Caco-2 (cell line): ENCODE measurements at regions not wholly inside any gene's neighbourhood (a gene's known extent, or its start where the extent isn't known, plus 50 kb on each side); places are given as distances from the start of the nearest gene placed in this dataset.

ENCODE experiments used
- BruUV-seq: library from RNA; stranded (reverse); fragments of 400-500 nt; replicated peaks from 2 replicates; lab custom pipeline; 2021; lab: Mats Ljungman, UMichigan
- CTCF ChIA-PET: fragments of 300-600 bp; sonication (Branson Sonifier 250); formaldehyde crosslinking; loops from one replicate; lab custom pipeline; 2022; ENCODE audit warnings: antibody characterized with exemption; lab: Charles Lee
- POLR2A ChIA-PET: fragments of 300-600 bp; sonication (Branson Sonifier 250); formaldehyde crosslinking; loops from one replicate; lab custom pipeline; 2022; ENCODE audit warnings: antibody characterized with exemption; lab: Charles Lee
- DNase-seq, 2 experiments: peaks; one replicate each; pipeline versions ENCODE4 v3.0.0 to v3.0.0-alpha.2; 2020 to 2022
- H3K27me3 ChIP-seq: replicated peaks from 2 replicates; pipeline ENCODE4 v1.6.0; 2011; ENCODE audit warnings: low read length; ENCODE audit not compliant: control insufficient read depth, insufficient read depth
- H3K36me3 ChIP-seq: 2 replicates; pipeline ENCODE4 v1.5.1; 2011; ENCODE audit warnings: low read length; ENCODE audit not compliant: control insufficient read depth, insufficient read depth
- H3K4me1 ChIP-seq: fragments of 250-450 bp; sonication (Bioruptor Pico); 2 replicates; pipeline ENCODE4 v1.5.1; 2020; ENCODE audit warnings: mild to moderate bottlenecking
- H3K4me3 ChIP-seq: 2 replicates; pipeline ENCODE4 v1.5.1; 2011; ENCODE audit warnings: low read depth, mild to moderate bottlenecking, control low read depth, low read length
- H3K9me3 ChIP-seq: fragments of 250-450 bp; sonication (Bioruptor Pico); 2 replicates; pipeline ENCODE4 v1.5.1; 2020; ENCODE audit warnings: mild to moderate bottlenecking, moderate library complexity
- H3K27ac Mint-ChIP-seq: one replicate; pipeline ENCODE4 v1.8.0; 2022; ENCODE audit warnings: mixed read lengths; ENCODE audit not compliant: unreplicated experiment
- H3K27me3 Mint-ChIP-seq: one replicate; pipeline ENCODE4 v1.8.0; 2022; ENCODE audit warnings: mixed read lengths; ENCODE audit not compliant: insufficient read depth, unreplicated experiment
- H3K36me3 Mint-ChIP-seq: one replicate; pipeline ENCODE4 v1.8.0; 2022; ENCODE audit warnings: mild to moderate bottlenecking, mixed read lengths; ENCODE audit not compliant: insufficient read depth, unreplicated experiment
- H3K4me1 Mint-ChIP-seq: one replicate; pipeline ENCODE4 v1.8.0; 2022; ENCODE audit warnings: low read depth, mixed read lengths; ENCODE audit not compliant: unreplicated experiment
- H3K4me3 Mint-ChIP-seq: one replicate; pipeline ENCODE4 v1.8.0; 2022; ENCODE audit warnings: mild to moderate bottlenecking, moderate library complexity, mixed read lengths; ENCODE audit not compliant: unreplicated experiment
- H3K9me3 Mint-ChIP-seq: one replicate; pipeline ENCODE4 v1.8.0; 2022; ENCODE audit warnings: mixed read lengths; ENCODE audit not compliant: unreplicated experiment
- intact Hi-C: fragments of 100-400 bp; cut with micrococcal nuclease; formaldehyde crosslinking; loops from one replicate; pipeline ENCODE4 v1.10.0; 2022; ENCODE audit not compliant: unreplicated experiment
- TF ChIP-seq, protein P1 (sequence below), 2 experiments: fragments of 200-600 bp in 1 of 2; IDR thresholded peaks; 1 replicate in 1 of 2; 2 replicates in 1 of 2; pipeline versions ENCODE4 v1.5.1 to v1.8.0; 2011 to 2022; ENCODE audit warnings: antibody characterized with exemption in 1 of 2, control low read depth in 1 of 2, inconsistent platforms in 1 of 2, low read depth in 1 of 2, low read length in 1 of 2, mild to moderate bottlenecking in 1 of 2, moderate library complexity in 1 of 2; ENCODE audit not compliant: insufficient read depth in 1 of 2, severe bottlenecking in 1 of 2, unreplicated experiment in 1 of 2

DNA sequence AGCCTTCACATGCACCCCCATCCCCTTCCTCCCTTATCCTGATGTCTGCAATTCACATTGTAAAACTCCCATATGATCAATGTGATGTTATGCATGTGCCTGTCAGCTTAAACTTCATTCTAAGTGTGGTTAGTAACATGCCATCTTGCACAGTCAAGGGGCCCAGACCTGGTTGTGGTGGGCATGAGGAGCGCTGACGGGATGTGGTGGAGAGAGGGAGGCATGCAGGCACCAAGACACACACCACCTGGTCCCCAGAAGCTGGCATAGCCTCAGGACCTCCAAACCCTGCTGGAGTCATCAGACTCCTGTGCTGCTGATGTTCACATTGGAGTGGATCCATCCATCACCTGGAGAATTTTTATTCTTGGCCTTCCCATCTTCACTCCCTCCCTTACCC lies 90.5 kb upstream of the ABCC4 start:
- intact Hi-C loops: no loop called here
- no peaks in the 10 kb centered on the region for H3K36me3 Mint-ChIP-seq
- CTCF ChIA-PET: interaction anchor here (1.7 kb wide), 1 partner anchor 12 kb away, joined by 5 read pairs; no protein-coding TSS in a partner anchor
- TF ChIP-seq, protein P1, sequence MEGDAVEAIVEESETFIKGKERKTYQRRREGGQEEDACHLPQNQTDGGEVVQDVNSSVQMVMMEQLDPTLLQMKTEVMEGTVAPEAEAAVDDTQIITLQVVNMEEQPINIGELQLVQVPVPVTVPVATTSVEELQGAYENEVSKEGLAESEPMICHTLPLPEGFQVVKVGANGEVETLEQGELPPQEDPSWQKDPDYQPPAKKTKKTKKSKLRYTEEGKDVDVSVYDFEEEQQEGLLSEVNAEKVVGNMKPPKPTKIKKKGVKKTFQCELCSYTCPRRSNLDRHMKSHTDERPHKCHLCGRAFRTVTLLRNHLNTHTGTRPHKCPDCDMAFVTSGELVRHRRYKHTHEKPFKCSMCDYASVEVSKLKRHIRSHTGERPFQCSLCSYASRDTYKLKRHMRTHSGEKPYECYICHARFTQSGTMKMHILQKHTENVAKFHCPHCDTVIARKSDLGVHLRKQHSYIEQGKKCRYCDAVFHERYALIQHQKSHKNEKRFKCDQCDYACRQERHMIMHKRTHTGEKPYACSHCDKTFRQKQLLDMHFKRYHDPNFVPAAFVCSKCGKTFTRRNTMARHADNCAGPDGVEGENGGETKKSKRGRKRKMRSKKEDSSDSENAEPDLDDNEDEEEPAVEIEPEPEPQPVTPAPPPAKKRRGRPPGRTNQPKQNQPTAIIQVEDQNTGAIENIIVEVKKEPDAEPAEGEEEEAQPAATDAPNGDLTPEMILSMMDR (IDR thresholded peaks at IDR 0.05; ENCODE audit: insufficient read depth in 1 of 2, low read depth in 1 of 2, low read length in 1 of 2, severe bottlenecking in 1 of 2, unreplicated experiment in 1 of 2): no peak
- Histone ChIP-seq H3K27me3 (0 out of 2 replicates have a peak, but pooled peaks cover 1% of the 10 kb centered on the region), H3K4me1 (peaks cover 6% of the 10 kb centered on the region; the same call in 1 of the 2 replicates), H3K4me3 (no peak overlapping the region), H3K36me3 (no peaks in the 10 kb centered on the region), H3K9me3 (no peaks in the 10 kb centered on the region; the same call in 1 of the 2 replicates)
- H3K9me3 Mint-ChIP-seq: no peaks in the 10 kb centered on the region
- BruUV-seq: no TSS peak
- H3K27me3 Mint-ChIP-seq: peaks cover 18% of the 10 kb centered on the region
- H3K4me3 Mint-ChIP-seq: no peak overlapping the region
- DNase-seq: no peak
- H3K4me1 Mint-ChIP-seq: no peaks in the 10 kb centered on the region
- POLR2A ChIA-PET: no interaction called here
- no peak overlapping the region for H3K27ac Mint-ChIP-seq

DNA sequence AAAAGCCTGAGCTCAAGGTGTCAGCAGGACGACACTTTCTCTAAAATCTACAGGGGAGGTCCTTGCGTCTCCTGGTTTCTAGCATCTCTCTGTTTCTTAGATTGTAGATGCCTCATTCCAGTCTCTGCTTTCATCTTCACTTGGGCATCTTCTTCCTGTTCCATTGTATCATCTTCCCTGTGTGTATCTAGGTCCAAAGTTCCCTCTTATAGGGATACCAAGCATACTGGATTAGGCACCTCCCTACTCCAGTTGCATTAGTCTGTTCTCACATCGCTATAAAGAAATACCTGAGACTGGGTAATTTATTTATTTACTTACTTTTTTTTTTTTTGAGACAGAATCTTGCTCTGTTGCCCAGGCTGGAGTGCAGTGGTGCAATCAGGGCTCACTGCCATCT lies 91.3 kb upstream of the ABCC4 start:
- no peak overlapping the region for H3K4me3 Mint-ChIP-seq
- intact Hi-C loops: no loop called here
- Histone ChIP-seq H3K27me3 (0 out of 2 replicates have a peak, but pooled peaks cover 1% of the 10 kb centered on the region), H3K4me3 (no peak overlapping the region), H3K9me3 (no peaks in the 10 kb centered on the region; the same call in 1 of the 2 replicates), H3K36me3 (no peaks in the 10 kb centered on the region), H3K4me1 (peaks cover 6% of the 10 kb centered on the region; the same call in 1 of the 2 replicates)
- H3K27ac Mint-ChIP-seq: no peak overlapping the region
- TF ChIP-seq, protein P1 (IDR thresholded peaks at IDR 0.05; ENCODE audit: insufficient read depth in 1 of 2, low read depth in 1 of 2, low read length in 1 of 2, severe bottlenecking in 1 of 2, unreplicated experiment in 1 of 2): no peak
- H3K27me3 Mint-ChIP-seq: peaks cover 18% of the 10 kb centered on the region
- CTCF ChIA-PET: interaction anchor here (0.6 kb wide), 1 partner anchor 714 kb away, joined by 3 read pairs; no protein-coding TSS in a partner anchor
- no peaks in the 10 kb centered on the region for H3K36me3 Mint-ChIP-seq
- POLR2A ChIA-PET: no interaction called here
- BruUV-seq: no TSS peak
- no peak for DNase-seq
- H3K9me3 Mint-ChIP-seq: no peaks in the 10 kb centered on the region
- H3K4me1 Mint-ChIP-seq: no peaks in the 10 kb centered on the region

DNA sequence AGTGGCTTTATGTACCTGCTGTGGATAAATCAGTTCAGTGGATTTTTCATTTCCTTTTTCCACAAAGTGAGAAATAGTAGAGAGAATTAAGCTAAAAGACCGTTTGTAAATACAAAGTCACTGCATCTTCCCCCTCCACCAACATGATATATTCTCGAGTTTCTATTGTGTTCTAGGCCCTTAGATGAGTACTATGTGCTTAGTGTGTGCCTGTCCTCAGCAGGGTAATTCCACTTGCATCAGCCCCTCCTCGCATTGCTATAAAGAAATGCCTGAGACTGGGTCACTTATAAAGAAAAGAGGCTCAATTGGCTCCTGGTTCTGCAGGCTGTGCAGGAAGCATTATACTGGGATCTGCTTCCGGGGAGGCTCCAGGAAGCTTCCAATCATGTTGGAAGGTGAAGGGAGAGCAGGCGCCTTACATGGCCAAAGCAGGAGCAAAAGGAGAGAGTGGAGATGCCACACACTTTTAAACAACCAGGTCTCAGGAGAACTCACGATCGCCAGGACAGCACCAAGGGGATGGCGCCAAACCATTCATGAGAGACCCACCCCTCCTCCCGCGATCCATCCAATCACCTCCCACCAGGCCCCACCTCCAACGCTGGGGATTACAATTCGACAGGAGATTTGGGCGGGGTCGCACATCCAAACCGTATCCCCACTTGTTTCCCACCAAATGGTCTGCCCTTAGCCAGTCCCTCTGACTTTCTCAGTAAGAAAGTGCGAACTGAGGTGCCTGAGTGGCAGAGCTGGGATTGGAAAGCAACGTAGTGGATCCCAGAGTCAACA lies 102.3 kb upstream of the ABCC4 start:
- intact Hi-C loops: loop anchor here (1.0 to 5.0 kb wide), 7 partner anchors 23 to 783 kb away; partner anchors contain the start of gene ABCC4
- BruUV-seq: no TSS peak
- Histone ChIP-seq H3K27me3 (no peaks in the 10 kb centered on the region), H3K4me1 (no peaks in the 10 kb centered on the region; the same call in 1 of the 2 replicates), H3K9me3 (no peaks in the 10 kb centered on the region), H3K36me3 (no peaks in the 10 kb centered on the region), H3K4me3 (peak overlapping the region; percentile 32)
- DNase-seq: peak; percentile 21 to 38
- POLR2A ChIA-PET: no interaction called here
- H3K4me1 Mint-ChIP-seq: peaks cover 6% of the 10 kb centered on the region
- peak overlapping the region; percentile 42 for H3K27ac Mint-ChIP-seq
- TF ChIP-seq, protein P1 (IDR thresholded peaks at IDR 0.05; ENCODE audit: insufficient read depth in 1 of 2, low read depth in 1 of 2, low read length in 1 of 2, severe bottlenecking in 1 of 2, unreplicated experiment in 1 of 2): no peak
- H3K36me3 Mint-ChIP-seq: no peaks in the 10 kb centered on the region
- H3K27me3 Mint-ChIP-seq: no peaks in the 10 kb centered on the region
- H3K9me3 Mint-ChIP-seq: no peaks in the 10 kb centered on the region
- peak overlapping the region; percentile 73 for H3K4me3 Mint-ChIP-seq
- CTCF ChIA-PET: interaction anchor here (0.6 to 3.8 kb wide), 21 partner anchors 10 to 783 kb away, joined by 3 to 73 read pairs (median 4); partner anchors contain the start of gene ABCC4
